ENCODE measurements at regions not wholly inside any gene's neighbourhood (a gene's known extent, or its start where the extent isn't known, plus 50 kb on each side); places are given as distances from the start of the nearest gene placed in this dataset.

GRCh38 chr13:104024416-104025170, 958.4 kb upstream of the SLC10A2 start:
- no peak overlapping the region for H3K4me3 ChIP-seq
- no peak for DNase-seq
- no peak overlapping the region for H3K27ac ChIP-seq
- no peaks in the 10 kb centered on the region for H3K36me3 ChIP-seq
- TF ChIP-seq CTCF (IDR thresholded peaks at IDR 0.05): no peak
- intact Hi-C loops (cut with DNase I): no loop called here
- H3K4me1 ChIP-seq: no peaks in the 10 kb centered on the region
- no peaks in the 10 kb centered on the region for H3K9me3 ChIP-seq
- no peaks in the 10 kb centered on the region for H3K27me3 ChIP-seq (ENCODE audit: low read depth)
- no peak for ATAC-seq

- no peaks in the 10 kb centered on the region for H3K9me3 ChIP-seq
- no peak overlapping the region for H3K27ac ChIP-seq
- no peaks in the 10 kb centered on the region for H3K4me1 ChIP-seq
- ATAC-seq (no peak), DNase-seq (no peak)
- TF ChIP-seq CTCF (IDR thresholded peaks at IDR 0.05): no peak
- intact Hi-C loops (cut with DNase I): no loop called here
- H3K4me3 ChIP-seq: no peak overlapping the region
- no peaks in the 10 kb centered on the region for H3K27me3 ChIP-seq (ENCODE audit: low read depth)
- no peaks in the 10 kb centered on the region for H3K36me3 ChIP-seq
Measured at GRCh38 chr13:104021806-104022397, 955.7 kb upstream of the SLC10A2 start.

- TF ChIP-seq CTCF (IDR thresholded peaks at IDR 0.05): no peak
- no peak for ATAC-seq
Measured at GRCh38 chr13:104017317-104017716, 951.1 kb upstream of the SLC10A2 start.

GRCh38 chr13:104015646-104016396, 949.6 kb upstream of the SLC10A2 start:
- H3K27ac ChIP-seq: no peak overlapping the region
- no peak for ATAC-seq
- intact Hi-C loops (cut with DNase I): no loop called here
- no peak for TF ChIP-seq CTCF (IDR thresholded peaks at IDR 0.05)
- no peaks in the 10 kb centered on the region for H3K27me3 ChIP-seq (ENCODE audit: low read depth)
- no peak overlapping the region for H3K4me3 ChIP-seq
- no peaks in the 10 kb centered on the region for H3K36me3 ChIP-seq
- no peak for DNase-seq
- H3K9me3 ChIP-seq: no peaks in the 10 kb centered on the region
- H3K4me1 ChIP-seq: no peaks in the 10 kb centered on the region

More at GRCh38 chr13:104017317-104017716, 951.1 kb upstream of the SLC10A2 start:
- Histone ChIP-seq H3K4me1 (no peaks in the 10 kb centered on the region), H3K27me3 (ENCODE audit: low read depth) (no peaks in the 10 kb centered on the region), H3K27ac (no peak overlapping the region), H3K36me3 (no peaks in the 10 kb centered on the region), H3K4me3 (no peak overlapping the region), H3K9me3 (no peaks in the 10 kb centered on the region)
- intact Hi-C loops (cut with DNase I): no loop called here
- no peak for DNase-seq

GRCh38 chr13:104014803-104015645, 948.8 kb upstream of the SLC10A2 start:
- DNase-seq (no peak), ATAC-seq (no peak)
- H3K9me3 ChIP-seq: no peaks in the 10 kb centered on the region
- intact Hi-C loops (cut with DNase I): no loop called here
- no peaks in the 10 kb centered on the region for H3K36me3 ChIP-seq
- no peak overlapping the region for H3K27ac ChIP-seq
- TF ChIP-seq CTCF (IDR thresholded peaks at IDR 0.05): no peak
- no peaks in the 10 kb centered on the region for H3K4me1 ChIP-seq
- H3K4me3 ChIP-seq: no peak overlapping the region
- H3K27me3 ChIP-seq (ENCODE audit: low read depth): no peaks in the 10 kb centered on the region
